Bronchial epithelial cell (primary cell): ENCODE measurements at regions not wholly inside any gene's neighbourhood (a gene's known extent, or its start where the extent isn't known, plus 50 kb on each side); places are given as distances from the start of the nearest gene placed in this dataset.

Experiments used
- DNase-seq: peaks from one replicate; pipeline ENCODE4 v3.0.0-alpha.2; 2010; ENCODE audit warnings: low read depth
- FAIRE-seq: peaks from 2 replicates; lab custom pipeline; 2011; peaks lifted over from hg19 to GRCh38; lab: Jason Lieb, UNC
- H3K27me3 ChIP-seq: 2 replicates; pipeline ENCODE4 v1.5.1; 2011; ENCODE audit warnings: low read length; ENCODE audit not compliant: control insufficient read depth, insufficient read depth
- H3K36me3 ChIP-seq: 2 replicates; pipeline ENCODE4 v1.5.1; 2011; ENCODE audit warnings: low read length; ENCODE audit not compliant: control insufficient read depth, insufficient read depth
- H3K4me3 ChIP-seq: 2 replicates; pipeline ENCODE4 v1.5.1; 2011; ENCODE audit warnings: mild to moderate bottlenecking, low read depth, low read length, control low read depth
- TF ChIP-seq, protein P1 (sequence below): IDR thresholded peaks from 2 replicates; pipeline ENCODE4 v1.5.1; 2011; ENCODE audit warnings: mild to moderate bottlenecking, moderate library complexity, low read length, control low read depth, inconsistent platforms; ENCODE audit not compliant: insufficient read depth, severe bottlenecking

DNA sequence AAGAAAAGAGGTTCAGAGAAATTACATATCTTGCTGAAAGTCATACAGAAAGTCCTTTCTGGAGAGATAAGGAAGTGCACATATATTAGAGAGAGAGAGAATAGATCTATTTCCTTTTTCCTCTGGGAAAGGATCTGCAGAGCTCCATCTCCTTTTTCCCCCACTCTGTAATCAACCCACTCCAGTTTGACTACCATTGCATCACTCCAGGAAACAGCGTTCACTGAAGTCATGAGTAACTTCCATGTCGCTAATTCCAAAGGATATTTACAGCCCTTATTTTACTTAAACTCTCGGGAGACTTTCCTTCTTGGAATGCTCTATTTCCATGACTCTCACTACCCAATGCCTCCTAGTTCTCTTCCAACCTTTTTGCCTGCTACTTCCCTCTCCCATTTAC is 72.5 kb upstream of the PARP11 start:
- FAIRE-seq: no peak
- Histone ChIP-seq H3K4me3 (no peak overlapping the region), H3K36me3 (no peaks in the 10 kb centered on the region), H3K27me3 (no peaks in the 10 kb centered on the region)
- DNase-seq: no peak
- TF ChIP-seq, protein P1, sequence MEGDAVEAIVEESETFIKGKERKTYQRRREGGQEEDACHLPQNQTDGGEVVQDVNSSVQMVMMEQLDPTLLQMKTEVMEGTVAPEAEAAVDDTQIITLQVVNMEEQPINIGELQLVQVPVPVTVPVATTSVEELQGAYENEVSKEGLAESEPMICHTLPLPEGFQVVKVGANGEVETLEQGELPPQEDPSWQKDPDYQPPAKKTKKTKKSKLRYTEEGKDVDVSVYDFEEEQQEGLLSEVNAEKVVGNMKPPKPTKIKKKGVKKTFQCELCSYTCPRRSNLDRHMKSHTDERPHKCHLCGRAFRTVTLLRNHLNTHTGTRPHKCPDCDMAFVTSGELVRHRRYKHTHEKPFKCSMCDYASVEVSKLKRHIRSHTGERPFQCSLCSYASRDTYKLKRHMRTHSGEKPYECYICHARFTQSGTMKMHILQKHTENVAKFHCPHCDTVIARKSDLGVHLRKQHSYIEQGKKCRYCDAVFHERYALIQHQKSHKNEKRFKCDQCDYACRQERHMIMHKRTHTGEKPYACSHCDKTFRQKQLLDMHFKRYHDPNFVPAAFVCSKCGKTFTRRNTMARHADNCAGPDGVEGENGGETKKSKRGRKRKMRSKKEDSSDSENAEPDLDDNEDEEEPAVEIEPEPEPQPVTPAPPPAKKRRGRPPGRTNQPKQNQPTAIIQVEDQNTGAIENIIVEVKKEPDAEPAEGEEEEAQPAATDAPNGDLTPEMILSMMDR: no peak

GRCh38 chr12:3944620-3945019 is 71.4 kb upstream of the PARP11 start:
- Histone ChIP-seq H3K36me3 (no peaks in the 10 kb centered on the region), H3K4me3 (no peak overlapping the region), H3K27me3 (no peaks in the 10 kb centered on the region)
- FAIRE-seq: no peak
- TF ChIP-seq, protein P1: no peak
- no peak for DNase-seq

DNA sequence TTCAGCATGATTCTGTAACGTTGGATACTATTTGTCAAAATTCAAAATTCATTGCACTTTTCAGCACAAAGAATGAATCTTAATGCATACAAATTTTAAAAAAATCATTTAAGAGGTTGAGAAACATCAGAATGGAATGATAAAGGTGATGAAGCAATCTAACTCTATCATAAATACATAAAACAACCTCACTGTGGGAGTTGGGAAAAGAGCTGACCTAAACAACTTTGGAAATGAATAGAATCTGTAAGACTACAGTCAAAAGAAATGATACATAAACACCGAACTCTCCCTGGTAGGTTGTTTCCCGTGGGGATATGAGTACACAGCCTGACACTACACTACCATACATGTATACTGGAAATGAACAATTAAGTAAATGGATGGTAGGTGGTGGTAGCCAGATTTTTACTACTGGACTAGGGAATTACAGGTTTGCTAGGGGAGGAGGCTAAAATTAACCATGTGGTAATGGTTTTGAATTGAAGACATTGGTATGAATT is 64.9 kb upstream of the PARP11 start:
- no peaks in the 10 kb centered on the region for H3K36me3 ChIP-seq
- TF ChIP-seq, protein P1: no peak
- DNase-seq (no peak), FAIRE-seq (no peak)
- peaks cover 2% of the 10 kb centered on the region for H3K27me3 ChIP-seq
- H3K4me3 ChIP-seq: no peak overlapping the region

DNA sequence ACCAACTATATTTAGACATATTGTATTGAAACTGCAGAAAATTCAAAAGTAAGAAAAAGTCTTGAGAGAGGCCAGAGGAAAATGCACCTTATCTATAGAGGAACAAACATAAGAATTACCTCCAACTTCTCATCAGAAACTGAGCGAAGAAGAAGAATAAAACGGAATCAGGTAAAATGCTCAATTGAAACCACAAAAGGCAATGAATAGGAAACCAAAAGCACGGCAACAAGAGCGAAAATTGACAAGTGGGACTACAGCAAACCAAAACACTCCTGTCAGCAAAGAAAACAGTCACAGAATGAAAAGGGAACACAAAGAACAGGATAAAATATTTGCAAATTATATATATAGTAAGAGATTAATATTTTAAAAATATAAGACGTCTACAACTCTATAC is 61.9 kb upstream of the PARP11 start:
- no peaks in the 10 kb centered on the region for H3K36me3 ChIP-seq
- H3K4me3 ChIP-seq: no peak overlapping the region
- FAIRE-seq (no peak), DNase-seq (no peak)
- TF ChIP-seq, protein P1: no peak
- peaks cover 4% of the 10 kb centered on the region for H3K27me3 ChIP-seq

GRCh38 chr12:3933819-3934192 is 60.6 kb upstream of the PARP11 start:
- no peaks in the 10 kb centered on the region for H3K36me3 ChIP-seq
- TF ChIP-seq, protein P1: no peak
- H3K4me3 ChIP-seq: no peak overlapping the region
- no peak for DNase-seq
- H3K27me3 ChIP-seq: peaks cover 4% of the 10 kb centered on the region
- FAIRE-seq: no peak
